OCI-LY3 (cell line): ENCODE measurements at regions not wholly inside any gene's neighbourhood (a gene's known extent, or its start where the extent isn't known, plus 50 kb on each side); places are given as distances from the start of the nearest gene placed in this dataset.

Source experiments
- H2AFZ ChIP-seq: fragments of 200-600, 300-600 bp; shearing (Covaris generic); 2 replicates; pipeline ENCODE4 v1.6.0; 2014; ENCODE audit warnings: antibody characterized with exemption, low read depth, low read length
- H3K27ac ChIP-seq: fragments of 200-600, 300-600 bp; sonication (generic); 2 replicates; pipeline ENCODE4 v1.5.1; 2014; ENCODE audit warnings: mild to moderate bottlenecking, low read length, moderate library complexity, mixed read lengths
- H3K27me3 ChIP-seq: fragments of 200-600, 300-600 bp; sonication (generic); 2 replicates; pipeline ENCODE4 v1.6.1; 2014; ENCODE audit warnings: low read depth, low read length, mixed read lengths
- H3K36me3 ChIP-seq: fragments of 200-600, 300-600 bp; sonication (generic); replicated peaks from 2 replicates; pipeline ENCODE3; 2014; ENCODE audit warnings: low read depth, low read length, mixed read lengths
- H3K4me1 ChIP-seq: fragments of 300-600, 200-600 bp; sonication (generic); 2 replicates; pipeline ENCODE4 v1.6.1; 2014; ENCODE audit warnings: low read length, mixed read lengths
- H3K4me2 ChIP-seq: fragments of 200-600, 300-600 bp; sonication (generic); 2 replicates; pipeline ENCODE4 v1.6.1; 2014; ENCODE audit warnings: low read length, mixed read lengths
- H3K4me3 ChIP-seq: fragments of 300-600, 200-600 bp; sonication (generic); 2 replicates; pipeline ENCODE4 v1.5.1; 2014; ENCODE audit warnings: antibody characterized with exemption, mild to moderate bottlenecking, low read length, moderate library complexity
- H3K79me2 ChIP-seq: fragments of 300-600, 200-600 bp; shearing (Covaris generic); 2 replicates; pipeline ENCODE4 v1.6.1; 2014; ENCODE audit warnings: mild to moderate bottlenecking, low read length, mixed read lengths
- H3K9ac ChIP-seq: fragments of 300-600, 200-600 bp; shearing (Covaris generic); 2 replicates; pipeline ENCODE4 v1.6.0; 2014; ENCODE audit warnings: mild to moderate bottlenecking, low read length, moderate library complexity
- H3K9me3 ChIP-seq: fragments of 200-600, 300-600 bp; shearing (Covaris generic); 2 replicates; pipeline ENCODE4 v1.6.1; 2014; ENCODE audit warnings: low read length, mixed read lengths; ENCODE audit not compliant: insufficient read depth
- H4K20me1 ChIP-seq: fragments of 200-600, 300-600 bp; sonication (generic); 2 replicates; pipeline ENCODE4 v1.6.1; 2016; ENCODE audit warnings: low read length, mixed read lengths; ENCODE audit not compliant: insufficient read depth
- EZH2phosphoT487 ChIP-seq: fragments of 200-600 bp; shearing (Covaris generic); IDR thresholded peaks from 2 replicates; pipeline ENCODE4 v1.6.1; 2018; ENCODE audit warnings: antibody characterized with exemption, mixed run types, low read depth
- TF ChIP-seq, protein P1 (sequence below): fragments of 200-600, 300-600 bp; sonication (generic); IDR thresholded peaks from 2 replicates; pipeline ENCODE4 v1.5.1; 2014; ENCODE audit warnings: antibody characterized with exemption, low read length, low read depth

- Histone ChIP-seq H3K4me3 (no peak overlapping the region), H2AFZ (no peak overlapping the region), H3K27me3 (no peaks in the 10 kb centered on the region), H3K4me1 (peaks cover 13% of the 10 kb centered on the region), H3K9ac (no peak overlapping the region), H3K27ac (no peak overlapping the region), H3K9me3 (no peaks in the 10 kb centered on the region), H3K79me2 (no peaks in the 10 kb centered on the region), H4K20me1 (no peaks in the 10 kb centered on the region), H3K36me3 (no peaks in the 10 kb centered on the region), H3K4me2 (no peak overlapping the region)
- TF ChIP-seq EZH2phosphoT487 = no peak
- TF ChIP-seq, protein P1, sequence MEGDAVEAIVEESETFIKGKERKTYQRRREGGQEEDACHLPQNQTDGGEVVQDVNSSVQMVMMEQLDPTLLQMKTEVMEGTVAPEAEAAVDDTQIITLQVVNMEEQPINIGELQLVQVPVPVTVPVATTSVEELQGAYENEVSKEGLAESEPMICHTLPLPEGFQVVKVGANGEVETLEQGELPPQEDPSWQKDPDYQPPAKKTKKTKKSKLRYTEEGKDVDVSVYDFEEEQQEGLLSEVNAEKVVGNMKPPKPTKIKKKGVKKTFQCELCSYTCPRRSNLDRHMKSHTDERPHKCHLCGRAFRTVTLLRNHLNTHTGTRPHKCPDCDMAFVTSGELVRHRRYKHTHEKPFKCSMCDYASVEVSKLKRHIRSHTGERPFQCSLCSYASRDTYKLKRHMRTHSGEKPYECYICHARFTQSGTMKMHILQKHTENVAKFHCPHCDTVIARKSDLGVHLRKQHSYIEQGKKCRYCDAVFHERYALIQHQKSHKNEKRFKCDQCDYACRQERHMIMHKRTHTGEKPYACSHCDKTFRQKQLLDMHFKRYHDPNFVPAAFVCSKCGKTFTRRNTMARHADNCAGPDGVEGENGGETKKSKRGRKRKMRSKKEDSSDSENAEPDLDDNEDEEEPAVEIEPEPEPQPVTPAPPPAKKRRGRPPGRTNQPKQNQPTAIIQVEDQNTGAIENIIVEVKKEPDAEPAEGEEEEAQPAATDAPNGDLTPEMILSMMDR = no peak
These were observed 306.3 kb upstream of the SP8 start for GRCh38 chr7:21092766-21093702.

- no peak overlapping the region for H3K27ac ChIP-seq
- no peak overlapping the region for H3K4me2 ChIP-seq
- H3K9me3 ChIP-seq = no peaks in the 10 kb centered on the region
- no peak overlapping the region for H3K9ac ChIP-seq
- H3K36me3 ChIP-seq = no peaks in the 10 kb centered on the region
- TF ChIP-seq, protein P1 = no peak
- TF ChIP-seq EZH2phosphoT487 = no peak
- peaks cover 21% of the 10 kb centered on the region for H3K4me1 ChIP-seq
- H3K4me3 ChIP-seq = no peak overlapping the region
- no peak overlapping the region for H2AFZ ChIP-seq
- H3K27me3 ChIP-seq = no peaks in the 10 kb centered on the region
- H3K79me2 ChIP-seq = no peaks in the 10 kb centered on the region
- H4K20me1 ChIP-seq = no peaks in the 10 kb centered on the region
These were observed 307.9 kb upstream of the SP8 start for GRCh38 chr7:21094589-21094988.

GRCh38 chr7:21099432-21099831, 312.7 kb upstream of the SP8 start:
- H3K27me3 ChIP-seq = no peaks in the 10 kb centered on the region
- H3K36me3 ChIP-seq = no peaks in the 10 kb centered on the region
- H3K4me3 ChIP-seq = no peak overlapping the region
- TF ChIP-seq EZH2phosphoT487 = no peak
- TF ChIP-seq, protein P1 = no peak
- H3K9ac ChIP-seq = peak overlapping the region; percentile 43; the same call in 1 of the 2 replicates
- H3K9me3 ChIP-seq = no peaks in the 10 kb centered on the region
- H3K4me2 ChIP-seq = peak overlapping the region; percentile 22; the same call in 1 of the 2 replicates
- H3K4me1 ChIP-seq = peaks cover 15% of the 10 kb centered on the region
- H3K27ac ChIP-seq = peak overlapping the region; percentile 74
- no peaks in the 10 kb centered on the region for H4K20me1 ChIP-seq
- H2AFZ ChIP-seq = 0 out of 2 replicates have a peak overlapping the region, but pooled peaks have one; percentile 51
- H3K79me2 ChIP-seq = no peaks in the 10 kb centered on the region

- H3K4me3 ChIP-seq = no peak overlapping the region
- no peaks in the 10 kb centered on the region for H3K9me3 ChIP-seq
- H3K9ac ChIP-seq = peak overlapping the region; percentile 43; the same call in 1 of the 2 replicates
- H3K36me3 ChIP-seq = no peaks in the 10 kb centered on the region
- H3K27me3 ChIP-seq = no peaks in the 10 kb centered on the region
- H3K4me2 ChIP-seq = peak overlapping the region; percentile 22; the same call in 1 of the 2 replicates
- H3K4me1 ChIP-seq = peaks cover 15% of the 10 kb centered on the region
- H3K79me2 ChIP-seq = no peaks in the 10 kb centered on the region
- H2AFZ ChIP-seq = no peak overlapping the region
- TF ChIP-seq EZH2phosphoT487 = no peak
- TF ChIP-seq, protein P1 = no peak
- H3K27ac ChIP-seq = peak overlapping the region; percentile 74
- H4K20me1 ChIP-seq = no peaks in the 10 kb centered on the region
These were observed 313.3 kb upstream of the SP8 start for GRCh38 chr7:21099955-21100354.
